NB4 (cell line): ENCODE measurements at regions not wholly inside any gene's neighbourhood (a gene's known extent, or its start where the extent isn't known, plus 50 kb on each side); places are given as distances from the start of the nearest gene placed in this dataset.

Source experiments
- DNase-seq: peaks from one replicate; pipeline ENCODE4 v3.0.0; 2010; ENCODE audit warnings: low read depth
- H3K4me3 ChIP-seq: one replicate; pipeline ENCODE4 v1.5.1; 2011; ENCODE audit warnings: mild to moderate bottlenecking, low read depth, low read length, moderate library complexity
- CTCF ChIP-seq: IDR thresholded peaks from one replicate; pipeline ENCODE4 v1.5.1; 2012; ENCODE audit warnings: low read depth, low read length
- MAX ChIP-seq: IDR thresholded peaks from 2 replicates; pipeline ENCODE4 v1.6.1; 2011; ENCODE audit warnings: low read depth, low read length
- MYC ChIP-seq: IDR thresholded peaks from 2 replicates; pipeline ENCODE4 v1.6.1; 2011; ENCODE audit warnings: low read depth, low read length
- POLR2A ChIP-seq: IDR thresholded peaks from 2 replicates; pipeline ENCODE4 v1.6.1; 2011; ENCODE audit warnings: mild to moderate bottlenecking; ENCODE audit not compliant: insufficient read length; ENCODE audit errors: extremely low read depth

GRCh38 chr3:190192087-190192486 is 71.4 kb upstream of the P3H2 start:
- no peak for TF ChIP-seq POLR2A
- TF ChIP-seq MAX: no peak
- no peak for TF ChIP-seq CTCF
- TF ChIP-seq MYC: no peak
- no peak overlapping the region for H3K4me3 ChIP-seq
- DNase-seq: no peak

GRCh38 chr3:190188197-190188596 is 67.5 kb upstream of the P3H2 start:
- DNase-seq: no peak
- TF ChIP-seq POLR2A: no peak
- TF ChIP-seq MAX: no peak
- TF ChIP-seq CTCF: no peak
- H3K4me3 ChIP-seq: no peak overlapping the region

GRCh38 chr3:190183121-190183520 is 62.4 kb upstream of the P3H2 start:
- TF ChIP-seq CTCF: no peak
- TF ChIP-seq MAX: no peak
- no peak for TF ChIP-seq POLR2A
- TF ChIP-seq MYC: no peak
- no peak overlapping the region for H3K4me3 ChIP-seq
- no peak for DNase-seq

- TF ChIP-seq CTCF: no peak
- no peak for TF ChIP-seq MAX
- TF ChIP-seq POLR2A: no peak
- TF ChIP-seq MYC: no peak
- H3K4me3 ChIP-seq: no peak overlapping the region
- DNase-seq: no peak
These were observed 61.8 kb upstream of the P3H2 start for GRCh38 chr3:190182418-190183043.

- no peak for DNase-seq
- TF ChIP-seq MYC (no peak), POLR2A (no peak), MAX (no peak), CTCF (no peak)
- H3K4me3 ChIP-seq: no peak overlapping the region
These were observed 59.6 kb upstream of the P3H2 start for GRCh38 chr3:190180268-190180667.
